GM18868 (cell line): ENCODE measurements at regions not wholly inside any gene's neighbourhood (a gene's known extent, or its start where the extent isn't known, plus 50 kb on each side); places are given as distances from the start of the nearest gene placed in this dataset.

Experiments
- ATAC-seq: cut with Tn5 transposase; IDR thresholded peaks from one replicate; pipeline ENCODE4 v1.9.1; 2021; ENCODE audit warnings: mild to moderate bottlenecking, moderate library complexity; ENCODE audit not compliant: unreplicated experiment

- ATAC-seq: no peak
These were observed 62.9 kb upstream of the TULP4 start for GRCh38 chr6:158249340-158249836.

GRCh38 chr6:158251565-158251964 is 60.7 kb upstream of the TULP4 start:
- peak; percentile 63 for ATAC-seq

DNA sequence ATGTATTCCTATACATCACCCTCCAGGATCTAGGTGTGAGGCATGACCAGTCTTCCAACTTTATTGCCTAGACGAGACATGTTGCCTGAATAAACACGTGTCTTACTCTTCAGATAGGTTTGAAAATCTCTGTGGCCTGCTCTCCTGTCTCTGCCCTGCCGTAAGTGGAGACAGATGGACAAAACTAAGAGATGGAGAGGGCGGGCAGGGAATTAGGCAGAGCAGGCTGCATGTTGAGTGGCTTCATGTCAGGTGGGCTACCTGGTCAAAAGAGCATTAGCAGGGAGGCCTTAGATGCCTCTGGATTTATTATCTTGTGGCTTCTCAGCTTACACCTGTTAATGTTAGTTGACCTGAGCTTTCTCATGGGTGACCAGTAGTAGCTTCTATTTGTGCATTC is 59.0 kb upstream of the TULP4 start:
- ATAC-seq: no peak

- no peak for ATAC-seq
These were observed 56.8 kb upstream of the TULP4 start for GRCh38 chr6:158255275-158255988.

GRCh38 chr6:158255989-158256601 is 56.2 kb upstream of the TULP4 start:
- ATAC-seq: no peak

- ATAC-seq: no peak
These were observed 55.4 kb upstream of the TULP4 start for GRCh38 chr6:158256746-158257424.

DNA sequence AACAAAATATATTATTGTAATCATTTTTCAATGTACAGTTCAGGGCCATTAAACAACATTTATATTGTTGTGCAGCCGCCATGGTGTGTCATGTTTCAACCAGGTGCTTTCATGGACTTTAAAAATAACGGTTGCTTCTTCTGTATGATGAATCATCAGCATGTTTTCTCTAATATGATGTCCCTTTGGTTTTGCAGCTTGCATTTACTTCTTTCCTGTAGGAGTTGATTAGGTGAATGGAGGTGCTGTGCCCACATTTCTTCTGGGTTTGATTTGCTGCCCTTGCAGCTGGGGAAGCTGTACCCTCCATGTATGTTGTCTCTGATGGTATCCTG is 54.9 kb upstream of the TULP4 start:
- no peak for ATAC-seq

- no peak for ATAC-seq
These were observed 54.5 kb upstream of the TULP4 start for GRCh38 chr6:158257781-158258180.

- no peak for ATAC-seq
These were observed 53.1 kb upstream of the TULP4 start for GRCh38 chr6:158259136-158259535.

GRCh38 chr6:158259845-158260244 is 52.4 kb upstream of the TULP4 start:
- no peak for ATAC-seq

- no peak for ATAC-seq
These were observed 50.2 kb upstream of the TULP4 start for GRCh38 chr6:158262082-158262481.
